ENCODE measurements at regions not wholly inside any gene's neighbourhood (a gene's known extent, or its start where the extent isn't known, plus 50 kb on each side); places are given as distances from the start of the nearest gene placed in this dataset.

- TF ChIP-seq POLR2A (IDR thresholded peaks at IDR 0.05; ENCODE audit: low read depth, low read length) = no peak
- TF ChIP-seq TAF1 (IDR thresholded peaks at IDR 0.05; ENCODE audit: low read depth, low read length) = no peak
Observed at GRCh38 chr3:16102905-16103364, 71.5 kb upstream of the GALNT15 start.

All from GM12891 (cell line).